IPS DF 19.7 (cell line): ENCODE measurements at regions not wholly inside any gene's neighbourhood (a gene's known extent, or its start where the extent isn't known, plus 50 kb on each side); places are given as distances from the start of the nearest gene placed in this dataset.

Source experiments
- DNase-seq: peaks from one replicate; pipeline ENCODE4 v3.0.0-alpha.2; 2013; ENCODE audit warnings: low read depth, low spot score

GRCh38 chr11:127143251-127143650 lies 142.7 kb upstream of the KIRREL3 start:
- no peak for DNase-seq

GRCh38 chr11:127138613-127139012 lies 138.0 kb upstream of the KIRREL3 start:
- DNase-seq = no peak

DNA sequence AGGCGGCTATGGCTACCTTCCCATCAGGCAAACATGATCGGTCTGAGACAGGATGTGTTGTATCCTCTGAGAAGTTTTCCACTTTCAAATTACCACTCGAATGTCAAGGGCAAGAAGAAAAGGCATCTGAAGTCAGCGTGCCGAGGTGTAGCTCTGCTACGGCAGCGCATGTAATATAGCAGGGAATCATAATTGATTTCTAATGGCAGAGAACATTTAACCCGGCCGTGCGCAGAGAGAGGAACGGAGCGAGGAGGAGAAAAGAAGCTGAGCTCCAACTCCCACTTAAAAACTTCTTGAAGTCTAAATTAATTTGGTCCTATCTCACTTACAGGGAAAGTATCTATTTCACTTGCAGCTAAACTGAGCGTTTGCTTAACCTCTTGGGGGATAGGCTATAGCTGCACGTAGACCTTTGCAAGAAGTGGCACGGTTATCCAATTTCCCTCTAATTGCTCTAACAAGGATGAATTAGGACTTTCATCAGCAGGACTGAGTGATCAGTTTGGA lies 137.3 kb upstream of the KIRREL3 start:
- no peak for DNase-seq

GRCh38 chr11:127136438-127136837 lies 135.9 kb upstream of the KIRREL3 start:
- DNase-seq = no peak

DNA sequence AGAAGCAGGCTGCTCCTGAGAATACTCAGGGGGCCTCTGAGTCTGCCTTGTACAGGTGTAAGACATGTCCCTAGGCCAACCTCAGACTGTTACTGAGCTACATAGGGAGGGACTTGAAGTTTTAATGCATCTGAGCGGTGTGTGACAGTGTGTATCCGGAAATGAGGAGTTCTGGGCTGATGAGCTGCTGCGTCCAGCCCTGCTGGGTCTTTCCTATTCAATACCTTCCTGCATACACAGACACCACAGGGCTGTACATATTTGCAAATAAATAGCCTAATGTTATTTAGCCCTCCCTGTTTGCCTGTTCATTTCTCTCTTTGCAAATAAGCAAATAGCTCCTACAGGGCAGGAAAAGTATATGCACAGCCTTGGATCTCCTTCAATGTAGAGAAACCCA lies 134.7 kb upstream of the KIRREL3 start:
- DNase-seq = no peak

DNA sequence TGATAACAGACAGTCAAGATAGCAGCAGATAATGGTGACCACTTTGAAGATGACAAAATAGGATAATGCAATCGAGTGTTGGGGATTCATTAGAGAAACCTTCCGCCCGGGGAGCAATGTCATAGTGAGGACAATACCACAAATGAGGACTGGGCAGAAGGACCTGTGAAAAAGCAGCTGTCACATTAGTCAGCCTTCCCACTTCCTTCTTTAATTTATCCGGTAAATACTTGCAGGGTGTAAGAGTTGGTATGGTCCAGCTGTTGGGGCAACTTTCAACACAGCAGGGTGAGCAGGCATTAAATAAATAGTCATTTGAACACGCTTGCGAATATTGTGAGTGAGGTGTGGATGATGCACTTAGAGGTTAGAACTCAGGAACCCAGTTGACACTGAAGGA lies 132.5 kb upstream of the KIRREL3 start:
- DNase-seq = no peak

DNA sequence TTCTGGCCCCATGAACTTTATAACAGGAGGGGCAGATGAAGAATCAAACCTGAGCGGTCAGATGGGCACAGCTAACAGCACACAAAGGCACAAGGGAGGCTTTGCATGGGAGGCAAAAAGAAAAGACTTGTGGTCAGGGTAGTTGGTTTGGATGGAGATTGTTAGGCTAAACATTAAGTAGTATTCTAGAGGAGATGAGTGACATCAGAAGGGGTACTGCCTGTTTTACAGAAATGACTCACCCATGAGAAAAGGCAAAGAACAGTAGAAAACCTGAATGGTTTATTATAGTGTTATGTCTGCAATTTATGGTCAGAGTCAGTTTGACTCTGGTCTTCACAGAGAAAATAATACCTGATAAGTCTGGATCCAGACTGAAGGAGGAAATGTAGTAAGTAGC lies 129.8 kb upstream of the KIRREL3 start:
- no peak for DNase-seq

DNA sequence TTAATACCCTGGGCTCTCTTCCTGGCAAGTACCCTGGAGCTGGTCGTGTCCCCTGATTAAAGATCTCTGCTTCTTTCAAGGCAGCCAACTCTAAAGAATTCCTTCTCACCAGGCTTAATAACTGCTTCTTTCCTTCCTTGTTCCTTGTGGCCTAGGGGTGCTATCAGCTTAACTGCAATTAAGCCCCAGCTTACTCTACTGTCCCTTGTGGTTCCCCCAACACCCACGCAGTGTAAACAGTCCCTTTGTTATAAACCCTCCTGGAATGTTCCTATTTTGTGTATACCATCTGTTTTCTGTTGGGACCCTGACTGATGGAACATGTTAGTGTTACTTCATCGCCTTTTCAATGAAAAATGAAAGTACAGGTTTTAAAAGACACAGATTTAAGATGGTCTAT lies 126.4 kb upstream of the KIRREL3 start:
- DNase-seq = no peak

GRCh38 chr11:127119356-127119755 lies 118.8 kb upstream of the KIRREL3 start:
- DNase-seq = no peak

- DNase-seq = no peak
These were observed 118.2 kb upstream of the KIRREL3 start for GRCh38 chr11:127118811-127119210.

DNA sequence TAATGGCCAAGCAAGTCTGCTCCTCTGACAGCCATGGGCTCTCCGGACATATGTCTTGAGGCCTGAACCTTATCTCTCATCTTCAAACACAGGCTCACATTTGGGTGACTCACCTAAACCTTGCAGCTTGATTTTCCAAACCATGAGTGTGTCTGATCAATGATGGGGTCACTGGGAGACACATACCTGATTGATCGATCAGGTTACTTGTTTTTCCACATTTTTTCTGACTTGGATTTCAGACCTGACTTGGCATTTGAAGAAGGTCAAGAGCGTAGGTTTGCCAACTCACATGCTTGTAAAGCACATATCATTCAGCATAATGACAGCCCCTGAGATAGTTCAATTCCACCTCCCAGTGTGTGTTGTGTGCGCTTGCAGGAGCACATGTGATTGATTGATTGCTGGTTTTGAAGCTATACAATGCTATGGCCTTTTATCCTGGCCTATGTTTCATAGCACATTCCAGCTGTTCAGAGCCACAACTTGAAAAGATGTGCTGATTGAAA lies 116.7 kb upstream of the KIRREL3 start:
- no peak for DNase-seq

DNA sequence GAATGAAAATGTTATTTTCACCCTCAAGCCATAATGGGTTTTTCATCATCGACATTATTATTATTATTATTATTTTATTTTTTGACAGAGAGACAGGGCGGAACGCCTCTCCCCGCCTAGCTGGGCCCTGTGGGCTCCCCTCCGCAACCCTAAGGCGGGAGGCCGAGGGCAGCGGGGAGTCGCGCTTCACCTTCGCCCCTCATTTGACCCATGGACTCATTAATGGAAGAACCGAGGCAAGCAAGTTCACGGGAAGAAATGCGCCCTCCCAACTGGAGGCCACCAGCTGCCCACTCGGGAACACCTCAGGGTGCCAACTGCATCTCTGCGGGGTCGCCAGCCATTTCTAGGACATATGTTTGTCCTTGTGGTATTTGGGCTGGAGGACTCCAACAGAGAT lies 115.3 kb upstream of the KIRREL3 start:
- DNase-seq = no peak

DNA sequence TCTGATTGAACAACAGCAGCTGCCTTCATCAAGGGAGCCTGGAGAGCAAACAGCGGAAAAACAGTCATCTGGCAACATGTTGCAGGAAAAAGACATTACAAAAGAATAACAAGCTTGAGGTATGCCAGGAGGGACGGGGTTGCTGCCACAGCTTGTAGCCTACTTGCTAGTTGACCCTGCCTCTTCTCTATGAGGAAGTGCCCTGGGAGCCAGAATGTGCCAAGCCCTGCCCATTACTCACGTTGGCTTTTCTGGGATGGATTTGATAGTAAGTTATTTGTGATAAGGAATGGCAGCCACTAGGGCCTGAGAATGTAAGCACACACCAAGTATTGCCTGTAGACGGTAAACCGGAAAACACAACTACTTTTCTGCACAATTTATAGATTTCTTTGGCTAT lies 113.5 kb upstream of the KIRREL3 start:
- DNase-seq = no peak

- no peak for DNase-seq
These were observed 110.0 kb upstream of the KIRREL3 start for GRCh38 chr11:127110542-127110941.

- peak; percentile 20 for DNase-seq
These were observed 109.4 kb upstream of the KIRREL3 start for GRCh38 chr11:127109796-127110480.

- DNase-seq = no peak
These were observed 108.3 kb upstream of the KIRREL3 start for GRCh38 chr11:127108838-127109237.

- DNase-seq = no peak
These were observed 106.4 kb upstream of the KIRREL3 start for GRCh38 chr11:127106938-127107337.

DNA sequence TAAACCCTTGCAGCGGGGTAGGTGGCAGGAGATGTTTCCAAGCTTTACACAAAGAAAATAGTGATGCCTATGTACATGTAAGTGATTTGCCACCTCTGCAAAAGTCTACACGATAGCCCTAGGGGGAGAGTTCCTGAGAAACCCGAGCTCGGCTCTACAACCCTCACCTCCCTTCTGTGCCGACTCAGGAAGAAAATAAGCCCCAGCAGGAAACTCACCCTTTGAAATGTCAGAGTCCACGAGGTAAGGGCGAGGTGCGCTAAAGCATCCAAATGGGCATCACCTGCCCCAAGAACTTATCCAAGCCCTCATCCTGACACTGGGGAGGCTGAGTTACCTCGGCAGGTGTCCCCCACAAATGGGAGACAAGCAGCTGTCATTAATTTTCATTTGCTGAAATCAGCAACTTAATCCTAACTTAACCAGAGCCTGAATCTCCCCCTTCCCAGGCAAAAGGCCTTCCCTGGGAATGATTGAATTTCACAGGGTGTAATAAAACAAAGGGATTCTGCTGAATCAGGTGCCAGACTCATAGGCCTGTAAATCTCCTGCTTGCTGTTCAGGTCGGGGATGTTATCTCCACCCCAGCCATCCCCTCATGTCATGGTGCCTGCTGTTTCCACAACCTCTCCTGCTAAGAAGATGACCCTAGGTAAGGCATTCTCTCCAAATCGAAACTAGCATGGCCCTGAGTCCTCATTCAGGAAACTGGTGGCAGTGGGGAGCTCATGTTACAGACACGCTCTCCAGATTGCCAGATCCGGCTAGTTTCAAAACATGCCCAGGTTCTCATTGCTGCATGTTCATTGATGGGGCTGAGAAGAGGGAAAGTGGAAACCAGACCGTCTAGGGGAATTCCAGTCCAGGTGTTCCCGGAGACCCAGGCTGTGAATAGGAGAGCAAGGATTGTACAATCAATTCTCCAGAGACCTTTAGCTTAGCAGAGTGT lies 105.3 kb upstream of the KIRREL3 start:
- peak; percentile 57 for DNase-seq

GRCh38 chr11:127103586-127104388 lies 103.2 kb upstream of the KIRREL3 start:
- no peak for DNase-seq

GRCh38 chr11:127098684-127099083 lies 98.1 kb upstream of the KIRREL3 start:
- no peak for DNase-seq

DNA sequence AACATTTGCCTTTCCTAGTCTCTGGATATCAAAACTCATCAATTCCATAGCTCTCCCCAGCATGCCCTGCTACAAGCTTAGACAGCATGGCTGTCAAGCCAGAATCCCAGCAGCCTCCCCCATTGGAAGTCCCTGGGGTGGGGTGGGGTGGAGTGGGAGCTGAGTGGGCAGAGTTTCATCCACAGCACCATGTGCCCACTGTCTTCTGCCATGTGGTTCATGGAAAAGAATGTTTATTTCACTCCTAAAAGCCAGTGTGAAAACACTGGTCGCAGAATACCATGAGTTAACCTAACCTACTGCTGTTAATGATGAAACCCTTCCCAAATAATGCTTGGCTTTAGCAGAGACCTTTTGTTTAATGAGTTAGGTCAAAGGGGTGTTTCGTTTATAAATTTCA lies 80.2 kb upstream of the KIRREL3 start:
- DNase-seq = no peak

- no peak for DNase-seq
These were observed 75.2 kb upstream of the KIRREL3 start for GRCh38 chr11:127075758-127076157.
